Hippocampal formation (tissue), 2 donors: ENCODE measurements at regions not wholly inside any gene's neighbourhood (a gene's known extent, or its start where the extent isn't known, plus 50 kb on each side); places are given as distances from the start of the nearest gene placed in this dataset.
"Not testable (repeated sequence)": the region's sequence is repeated elsewhere in the genome, so short reads cannot be mapped to it uniquely, and the experiment has no call there.

Experiments
- DNase-seq, 2 donors: peaks; one replicate each; lab custom pipeline; 2025; lab: John Stamatoyannopoulos, UW

DNA sequence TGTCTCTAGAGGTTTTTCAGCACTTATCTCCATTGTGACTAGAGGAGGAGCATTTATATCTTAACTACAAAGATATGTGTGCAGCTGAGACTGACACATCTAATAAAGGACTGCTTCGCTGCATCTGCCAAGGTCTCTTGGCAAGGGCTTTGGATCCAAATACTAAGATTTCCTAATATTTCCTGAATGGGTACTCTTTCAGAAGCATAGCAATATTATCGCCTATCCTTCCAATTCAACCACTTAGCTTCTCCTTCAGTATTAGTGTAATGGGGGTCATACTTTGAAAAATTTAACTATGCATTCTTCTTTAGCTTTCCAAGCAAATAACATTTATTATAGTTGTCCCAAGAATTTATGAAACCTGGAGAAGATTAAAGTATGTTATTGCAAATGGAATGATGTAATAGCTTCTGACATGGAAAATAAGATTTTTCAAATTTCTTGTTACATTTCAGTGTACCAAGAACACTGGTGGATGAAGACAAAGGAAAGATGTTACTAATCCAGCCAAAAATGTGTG is 243.0 kb upstream of the PDE3A start:
- no peak for DNase-seq

DNA sequence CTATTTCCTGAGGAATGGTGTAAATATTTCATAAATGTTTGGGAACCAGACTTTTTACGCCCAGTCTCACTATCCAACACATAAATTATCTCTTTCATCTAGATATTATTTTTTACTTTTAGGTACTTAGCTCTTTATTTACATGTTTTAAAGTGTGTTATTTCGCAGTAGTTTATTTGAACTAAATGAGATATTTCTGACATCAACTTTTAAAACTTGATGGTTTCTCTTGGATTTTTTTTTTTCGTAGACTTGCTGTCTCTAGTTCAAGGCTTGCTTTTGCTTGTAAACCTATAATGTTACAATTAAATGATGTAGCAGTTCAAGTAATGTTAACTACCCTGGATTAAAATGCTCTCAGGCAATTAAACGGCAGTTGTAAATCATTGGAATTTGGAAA is 241.7 kb upstream of the PDE3A start:
- DNase-seq: no peak

DNA sequence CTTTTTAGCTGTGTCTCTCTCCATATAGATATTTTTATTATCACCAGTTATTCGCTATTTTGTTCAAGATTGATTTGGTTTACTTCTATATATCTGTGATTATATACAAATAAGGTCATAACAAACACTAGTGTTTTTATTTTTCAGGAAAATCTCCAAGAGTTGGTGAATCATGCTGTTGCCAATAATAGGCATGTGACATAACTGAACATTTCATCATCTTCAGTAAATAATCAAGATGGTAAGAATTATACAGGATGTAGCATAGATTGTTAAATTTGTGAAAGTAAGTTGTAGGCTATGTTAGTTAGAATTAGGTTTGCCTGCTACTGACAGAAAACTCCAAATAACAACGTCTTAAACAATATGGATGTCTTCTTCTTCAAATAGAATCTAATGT is 240.9 kb upstream of the PDE3A start:
- DNase-seq: no peak

DNA sequence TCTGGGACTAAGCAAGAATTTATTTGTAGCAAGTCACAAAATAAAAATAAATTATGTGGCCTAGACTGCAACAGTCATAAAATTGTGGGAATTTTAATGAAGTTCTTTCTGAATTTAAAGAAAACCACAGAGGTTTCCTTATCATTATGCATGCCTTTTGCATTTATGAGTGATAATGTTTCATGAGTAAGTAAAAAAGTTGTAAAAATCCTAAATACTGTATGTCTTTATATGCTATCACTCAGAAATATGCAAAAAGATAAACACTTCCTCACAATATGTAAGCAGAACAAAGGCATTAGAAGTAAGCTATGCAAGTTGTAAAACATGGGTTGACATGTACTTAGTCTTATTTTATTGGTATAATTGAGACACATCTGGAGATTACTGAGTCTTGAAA is 239.4 kb upstream of the PDE3A start:
- DNase-seq: no peak

DNA sequence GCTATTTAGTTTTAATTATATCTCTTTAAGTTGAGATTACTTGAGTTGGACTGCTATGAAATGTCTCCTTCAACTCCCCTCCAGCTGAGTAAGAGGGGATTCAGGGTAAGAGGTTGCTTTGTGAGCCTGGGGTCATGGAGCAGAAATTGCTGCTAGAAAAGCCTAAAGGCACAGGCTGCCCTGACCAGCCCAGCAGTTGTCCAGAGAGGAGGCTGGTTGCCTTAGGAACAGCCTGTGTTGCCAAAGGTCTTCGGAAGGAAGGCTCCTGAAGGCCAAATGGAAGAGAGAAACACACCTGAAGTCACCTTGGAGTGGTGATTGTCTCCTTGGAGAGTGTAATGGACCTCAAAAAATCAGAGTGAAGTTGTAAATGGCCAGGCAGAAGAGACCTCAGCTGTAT is 235.5 kb upstream of the PDE3A start:
- DNase-seq: no peak

DNA sequence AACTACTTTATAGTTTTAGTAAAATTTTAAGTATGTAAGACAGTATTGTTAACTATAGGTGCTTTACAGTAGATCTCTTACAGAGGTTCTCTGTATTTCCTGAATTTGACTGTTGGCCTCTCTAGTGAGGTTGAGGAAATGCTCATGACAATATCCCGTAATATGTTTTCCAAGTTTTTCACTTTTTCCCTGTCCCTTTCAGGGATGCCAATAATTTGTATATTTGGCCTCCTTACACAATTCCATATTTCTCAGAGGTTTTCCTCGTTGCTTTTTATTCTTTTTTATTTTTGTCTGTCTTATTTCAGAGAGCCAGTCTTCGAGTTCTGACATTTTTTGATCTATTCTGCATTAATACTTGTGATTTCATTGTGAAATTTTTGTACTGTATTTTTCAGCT is 233.7 kb upstream of the PDE3A start:
- DNase-seq: no peak

DNA sequence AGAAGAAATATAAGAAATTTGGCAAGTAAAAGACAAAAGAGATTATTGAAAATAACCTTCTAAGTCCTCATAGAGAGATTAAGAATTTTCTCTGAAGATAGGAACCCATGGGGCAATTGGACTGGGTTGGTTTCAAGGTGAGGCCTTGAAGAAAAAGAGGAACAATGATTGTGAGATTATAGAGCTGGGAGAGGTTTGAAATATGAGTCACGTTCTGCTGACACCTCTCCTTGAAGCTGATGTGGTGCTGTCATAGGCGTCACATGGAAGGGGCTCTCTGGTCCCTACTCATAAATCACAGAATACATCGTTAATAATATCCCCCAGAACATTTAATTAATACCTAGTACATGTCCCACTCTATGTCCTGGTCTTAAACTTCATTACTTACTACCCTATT is 227.6 kb upstream of the PDE3A start:
- DNase-seq: no peak

DNA sequence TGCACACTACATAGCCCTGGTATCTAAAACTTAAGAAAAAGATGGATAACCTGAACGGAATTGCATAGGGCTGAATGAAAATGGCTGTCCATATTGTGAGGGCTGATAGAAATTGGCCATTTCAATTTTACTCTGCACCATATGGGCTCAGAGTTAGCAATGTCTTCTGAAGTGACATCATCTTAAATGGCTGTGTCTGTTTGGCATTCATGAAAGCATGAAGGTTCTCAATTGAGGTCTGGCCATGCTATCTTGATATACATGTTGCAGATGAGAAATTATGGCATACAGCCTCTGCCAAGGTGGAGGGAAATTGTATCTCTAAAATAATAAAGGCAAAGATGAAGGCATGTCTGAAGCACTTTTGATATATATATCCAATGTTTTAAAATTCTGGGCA is 226.0 kb upstream of the PDE3A start:
- DNase-seq: no peak

DNA sequence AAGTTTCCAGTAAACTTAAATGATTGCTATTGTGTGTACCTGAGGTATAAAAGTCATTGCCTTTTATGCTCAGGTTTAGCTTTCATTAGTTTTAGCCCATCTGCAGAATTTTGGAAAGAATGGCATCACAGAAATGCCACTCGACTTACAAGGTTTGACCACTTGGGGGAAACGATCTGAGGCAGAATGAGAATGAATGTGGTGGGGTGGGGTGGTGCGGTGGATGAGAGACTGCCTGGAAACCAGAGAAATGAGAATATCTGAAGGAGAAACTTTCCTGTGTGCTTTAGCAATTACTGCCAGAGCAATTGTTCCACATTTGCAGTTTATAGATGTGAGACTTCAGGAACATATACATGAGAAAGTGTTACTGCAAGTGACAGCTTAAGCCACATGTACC is 225.4 kb upstream of the PDE3A start:
- no peak for DNase-seq

DNA sequence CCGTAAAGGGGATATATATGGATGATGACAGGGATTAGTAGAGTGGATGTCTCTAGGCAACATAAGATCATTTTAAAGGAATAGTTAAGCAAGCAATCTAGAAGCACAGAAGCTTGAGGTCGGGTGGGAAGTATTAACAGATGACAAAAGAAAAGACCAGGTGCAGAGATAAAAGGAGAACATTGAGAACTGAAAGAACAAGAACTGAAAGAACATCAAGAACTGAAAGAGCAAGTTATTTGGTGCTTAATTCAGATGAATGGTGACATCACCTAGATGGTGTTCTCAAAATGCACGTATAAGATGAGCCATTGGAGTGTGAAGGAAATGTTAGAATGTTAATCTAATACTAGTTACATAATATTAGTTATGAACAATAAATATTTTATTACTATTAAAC is 224.0 kb upstream of the PDE3A start:
- no peak for DNase-seq

DNA sequence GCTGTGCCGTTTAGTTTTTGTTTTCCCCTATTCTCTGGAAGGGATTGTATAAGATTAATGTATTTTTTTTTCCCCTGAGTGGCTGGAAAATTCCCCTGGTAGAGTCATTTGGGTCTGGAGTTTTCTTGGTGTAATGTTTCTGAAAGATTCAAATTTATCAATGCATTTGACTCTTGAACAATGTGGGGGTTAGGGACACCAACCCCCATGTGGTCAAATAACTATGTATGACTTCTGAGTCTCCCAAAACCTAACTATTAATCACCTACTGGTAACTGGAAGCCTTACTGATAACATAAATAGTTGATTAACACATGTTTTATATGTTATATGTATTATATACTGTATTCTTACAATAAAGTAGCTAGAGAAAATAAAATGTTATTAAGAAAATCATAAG is 220.1 kb upstream of the PDE3A start:
- DNase-seq: no peak

DNA sequence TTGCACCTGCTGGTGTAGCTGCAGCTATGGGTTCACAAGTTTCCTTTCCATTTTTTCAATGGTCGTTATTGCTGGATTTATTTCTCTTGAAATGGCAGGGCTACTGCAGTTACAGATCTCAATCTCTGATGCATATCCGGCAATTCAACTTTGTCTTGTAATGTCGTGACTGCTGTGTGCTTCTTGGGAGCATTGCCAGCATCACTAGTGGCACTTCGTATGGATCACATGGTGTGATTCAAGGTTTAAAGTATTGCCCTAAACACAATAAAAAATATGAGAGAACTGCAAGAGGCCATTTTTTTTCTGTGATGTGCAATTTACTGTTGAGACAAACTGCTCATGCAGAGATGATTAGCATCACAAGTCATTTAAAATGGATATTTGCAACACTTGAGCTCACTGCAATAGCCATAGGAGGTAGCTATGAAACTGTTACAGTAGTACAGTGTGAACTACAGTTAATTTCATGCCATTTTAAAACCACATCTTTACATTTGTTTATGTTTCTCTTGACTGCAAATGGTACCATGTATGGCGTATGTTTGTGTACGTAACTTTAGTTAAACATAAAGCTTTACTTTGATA is 217.4 kb upstream of the PDE3A start:
- DNase-seq: no peak

DNA sequence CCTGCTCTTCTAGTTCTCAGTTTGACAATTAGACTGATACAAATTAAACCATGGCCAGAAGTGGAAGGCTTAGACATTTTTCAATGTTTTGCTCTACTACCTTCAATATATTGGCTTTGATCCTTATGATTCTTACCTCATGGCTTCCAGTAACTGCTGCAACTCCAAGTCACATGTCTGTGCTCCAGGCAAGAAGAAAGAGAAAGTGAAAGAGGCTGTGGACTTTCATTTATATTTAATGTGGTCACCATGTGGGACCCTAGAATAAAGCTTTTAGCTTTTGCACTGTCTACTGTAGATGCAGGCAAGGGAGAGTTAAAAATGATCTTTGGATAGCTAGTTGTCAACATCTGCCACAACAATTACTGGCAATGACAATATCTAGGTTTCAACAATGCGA is 214.3 kb upstream of the PDE3A start:
- DNase-seq: no peak

DNA sequence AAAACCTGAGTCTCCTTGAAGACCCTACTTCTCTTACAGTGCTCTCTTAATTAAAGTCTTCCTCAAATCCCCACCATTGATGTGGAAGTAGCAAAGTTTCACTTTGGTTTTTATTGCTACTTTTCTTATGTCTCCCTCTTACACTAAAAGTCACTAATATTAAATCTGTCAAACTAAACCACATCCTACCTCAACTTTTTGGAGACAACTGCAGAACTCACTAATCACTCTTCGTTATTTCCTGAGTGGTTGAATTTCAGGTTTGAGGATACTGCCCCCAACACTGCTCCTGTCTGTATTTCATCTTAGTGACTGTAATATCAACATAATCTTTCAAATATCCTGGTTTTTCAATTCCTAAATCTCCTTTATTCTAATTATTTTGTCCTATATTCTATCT is 213.0 kb upstream of the PDE3A start:
- DNase-seq: no peak

DNA sequence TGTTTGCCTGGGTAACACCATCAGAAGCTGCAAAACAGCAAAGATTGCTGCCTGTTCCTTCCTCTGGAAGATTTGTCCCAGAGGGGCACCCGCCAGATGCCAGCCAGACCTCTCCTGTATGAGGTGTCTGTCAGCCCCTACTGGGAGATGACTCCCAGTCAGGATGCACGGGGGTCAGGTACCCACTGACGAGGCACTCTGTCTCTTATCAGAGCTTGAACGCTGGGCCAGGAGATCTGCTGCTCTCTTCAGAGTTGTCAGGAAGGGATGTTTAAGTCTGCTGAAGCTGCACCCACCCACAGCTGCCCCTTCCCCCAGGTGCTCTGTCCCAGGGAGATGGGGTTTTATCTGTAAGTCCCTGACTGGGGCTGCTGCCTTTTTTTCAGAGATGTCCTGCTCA is 207.4 kb upstream of the PDE3A start:
- not testable (repeated sequence) for DNase-seq

DNA sequence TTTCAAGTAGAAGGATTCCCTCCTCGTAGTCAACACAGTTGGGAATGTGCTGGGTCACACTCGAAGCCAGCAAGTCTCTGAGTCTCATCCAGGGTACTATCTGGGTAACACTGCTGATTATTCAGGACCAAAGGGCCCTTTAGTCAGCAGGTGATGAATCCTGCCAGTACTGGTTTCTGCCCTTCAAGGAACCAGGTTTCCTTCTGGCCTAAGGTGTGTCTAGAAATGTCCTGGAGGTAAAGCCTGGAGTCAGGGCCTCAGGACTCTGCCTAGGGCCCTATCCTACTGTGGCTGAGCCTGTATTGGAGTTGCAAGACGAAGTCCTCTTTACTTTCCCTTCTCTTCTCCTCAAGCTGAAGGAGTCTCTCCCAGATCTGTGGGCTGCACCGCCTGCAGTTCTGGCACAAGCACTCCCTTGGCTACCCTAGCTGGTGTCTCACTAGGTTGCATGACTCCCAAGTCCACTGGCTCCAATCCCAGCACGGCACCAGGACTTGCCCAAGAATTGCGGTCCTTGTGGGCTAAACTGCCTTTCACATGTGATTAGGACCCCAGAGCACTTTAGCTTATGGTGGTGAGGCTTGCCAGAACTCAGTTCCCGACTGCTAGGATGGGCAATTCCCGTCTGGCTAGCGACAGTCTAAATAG is 193.7 kb upstream of the PDE3A start:
- no peak for DNase-seq

DNA sequence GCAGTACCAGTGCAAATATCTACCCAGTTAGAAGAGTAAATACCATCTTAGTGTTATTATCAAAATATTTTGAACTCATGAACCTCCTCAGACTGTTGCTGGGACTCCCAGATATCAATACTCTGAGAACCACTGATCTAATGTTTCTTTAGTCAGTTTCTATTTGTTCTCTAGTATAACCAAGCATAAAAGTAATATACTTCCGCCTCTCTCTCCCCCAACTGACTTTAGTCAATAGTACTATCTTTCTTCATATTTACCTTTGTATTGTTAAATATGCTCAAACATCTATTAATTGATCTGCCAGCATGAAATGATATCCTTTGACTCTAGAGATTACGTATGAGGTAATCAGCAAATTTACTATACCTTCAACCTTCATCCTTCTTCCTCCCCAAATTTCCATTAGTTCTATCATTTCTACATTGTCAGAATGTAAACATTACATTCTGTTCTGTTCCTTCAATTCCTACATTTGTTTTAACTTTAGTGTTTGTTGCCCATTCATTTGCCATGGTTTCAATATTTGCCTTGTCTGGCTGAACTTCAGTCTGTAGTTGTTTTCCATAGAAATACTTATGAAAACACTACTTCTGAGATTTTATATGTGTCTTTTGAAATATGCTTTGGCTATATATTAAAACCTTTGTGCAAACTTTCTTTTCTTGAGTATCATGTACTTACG is 192.5 kb upstream of the PDE3A start:
- DNase-seq: no peak

DNA sequence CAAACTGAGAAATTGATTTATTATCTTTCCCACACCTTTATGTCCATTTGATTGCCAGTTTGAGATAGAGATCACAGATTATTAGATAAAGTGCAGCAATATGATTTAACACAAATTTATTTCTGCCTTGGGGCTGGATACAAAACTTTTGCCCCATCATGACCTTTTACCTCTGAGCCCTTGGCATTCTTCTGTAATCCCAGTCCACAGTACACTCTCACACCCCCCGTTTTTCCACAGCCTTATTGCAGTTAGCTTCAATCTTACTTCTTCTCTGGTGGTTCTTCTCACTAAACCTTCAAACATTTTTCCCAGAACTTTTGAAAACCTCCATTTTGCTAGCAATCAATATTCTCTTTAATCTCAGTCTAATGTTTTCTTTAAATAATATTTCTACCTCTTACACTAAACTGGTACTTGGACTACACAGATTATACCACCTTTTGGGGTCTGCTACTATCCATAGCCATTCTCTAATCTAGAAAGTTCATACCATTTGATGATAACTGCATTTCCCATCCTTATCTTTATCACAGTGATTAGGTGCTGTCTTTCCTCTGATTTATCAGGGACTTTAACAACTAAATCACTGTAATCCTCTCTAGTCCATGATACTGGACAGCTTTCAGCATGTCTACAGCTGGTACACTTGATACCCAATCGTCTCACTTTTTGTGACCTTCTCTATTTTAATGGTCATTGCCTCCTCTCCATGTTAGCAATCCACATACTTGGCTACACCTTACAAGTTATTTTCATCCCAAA is 186.7 kb upstream of the PDE3A start:
- DNase-seq: no peak

DNA sequence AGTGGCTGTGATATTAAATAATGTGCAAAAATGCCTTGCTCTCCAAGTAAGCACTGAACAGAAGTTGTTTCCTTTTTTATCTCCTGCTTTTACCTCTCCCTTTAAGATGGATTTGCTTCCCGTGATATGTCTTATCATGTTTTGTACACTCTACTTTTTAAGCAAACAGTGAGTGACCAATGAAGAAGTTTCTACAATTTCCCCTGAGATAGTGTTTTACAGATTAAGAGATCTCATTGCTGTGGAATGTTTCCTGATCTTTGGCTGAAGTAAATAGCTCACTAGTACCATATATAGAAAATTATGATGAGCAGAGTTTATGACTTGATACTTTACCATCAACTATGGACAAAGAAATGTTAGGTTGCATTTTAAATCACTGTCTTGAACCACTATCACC is 184.8 kb upstream of the PDE3A start:
- no peak for DNase-seq

DNA sequence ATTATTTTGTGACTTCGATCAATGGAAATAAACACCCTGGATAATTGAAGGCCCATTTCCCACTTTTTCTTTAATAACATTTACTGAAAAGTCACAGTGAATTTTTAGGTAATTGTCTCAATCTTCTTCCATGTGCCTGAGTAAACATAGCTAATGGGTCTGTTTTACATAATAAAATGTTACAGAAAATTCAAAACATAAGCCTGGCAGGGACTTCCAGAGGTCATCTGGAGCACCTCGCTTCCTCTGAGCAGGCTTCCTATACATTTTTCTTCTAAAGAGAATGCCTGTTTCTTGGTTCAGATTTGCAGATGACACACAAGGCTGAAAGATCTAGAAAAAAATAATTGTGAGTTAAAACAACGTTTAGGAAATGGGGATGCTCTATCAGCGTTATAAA is 183.8 kb upstream of the PDE3A start:
- no peak for DNase-seq

DNA sequence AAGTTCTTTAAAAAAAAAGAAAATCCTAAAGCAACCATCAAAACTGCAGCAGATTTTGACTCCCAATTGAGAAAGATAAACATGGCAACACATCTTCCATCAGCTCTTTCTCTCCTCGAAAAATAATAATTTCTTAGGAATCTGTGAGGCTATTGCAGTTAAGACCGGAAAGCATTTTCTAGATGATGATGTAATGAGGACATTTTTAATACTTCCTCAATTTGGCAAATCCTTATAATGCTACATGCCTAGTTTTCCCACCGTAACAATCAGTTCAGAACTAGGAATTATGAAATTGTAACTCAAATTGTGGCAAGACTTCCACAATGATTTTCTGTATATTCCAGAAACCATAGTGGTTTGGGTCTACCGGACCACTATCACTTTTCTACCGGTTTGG is 180.9 kb upstream of the PDE3A start:
- DNase-seq: no peak

DNA sequence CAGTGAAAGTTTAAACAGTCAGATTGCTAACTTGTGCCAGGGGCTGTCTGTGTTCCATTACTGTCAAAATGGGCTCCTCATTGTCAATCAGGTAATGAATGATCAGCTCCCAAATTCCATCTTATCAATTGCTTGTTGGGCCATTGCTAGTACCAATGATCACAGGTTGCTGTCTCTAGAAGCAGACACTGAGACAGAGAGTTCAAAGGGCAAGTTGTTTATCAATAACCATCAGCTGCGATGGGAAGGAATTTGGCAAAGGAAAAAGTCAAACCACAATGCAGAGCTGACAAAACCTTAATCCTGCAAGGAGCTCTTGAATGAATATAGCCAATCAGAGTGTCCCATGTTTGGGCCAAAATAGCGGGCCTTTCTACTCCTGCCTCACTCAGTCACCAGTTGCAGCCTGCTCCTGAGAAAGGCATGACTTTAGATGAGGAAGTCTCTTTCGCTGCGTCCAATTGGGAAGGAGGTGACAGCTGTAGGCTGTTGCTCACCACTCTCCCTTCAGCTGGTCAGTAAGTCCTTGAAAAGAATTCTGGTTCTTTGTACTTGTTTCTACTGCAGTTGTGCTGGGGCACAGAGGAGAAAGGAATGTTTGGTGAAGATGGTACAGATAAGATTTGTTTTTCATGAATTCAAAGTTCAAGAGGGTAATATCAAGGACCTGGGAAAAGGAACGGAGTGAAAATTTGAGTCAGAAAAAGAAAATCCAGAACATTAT is 179.2 kb upstream of the PDE3A start:
- DNase-seq: no peak
